Right lobe of liver (tissue), 4 donors: ENCODE measurements at regions not wholly inside any gene's neighbourhood (a gene's known extent, or its start where the extent isn't known, plus 50 kb on each side); places are given as distances from the start of the nearest gene placed in this dataset.

Experiments used
- CTCF ChIP-seq, 4 donors: fragments of 200-600 bp in 3 of 4; fragments of 450-650 bp in 1 of 4; IDR thresholded peaks; one replicate each; pipeline versions ENCODE4 v1.5.1 to v1.8.0; 2016 to 2022; ENCODE audit warnings: antibody characterized with exemption in 4 of 4, mild to moderate bottlenecking in 2 of 4
- POLR2A ChIP-seq: fragments of 450-650 bp; IDR thresholded peaks from one replicate; pipeline ENCODE4 v1.6.1; 2017; ENCODE audit warnings: antibody characterized with exemption, mild to moderate bottlenecking
- donor health status: DM: no; HTN: no; CAD: no.
- donor health status: DM: no; HTN: no; CAD: no.
- donor health status: DM: no; HTN: yes; CAD: no.

DNA sequence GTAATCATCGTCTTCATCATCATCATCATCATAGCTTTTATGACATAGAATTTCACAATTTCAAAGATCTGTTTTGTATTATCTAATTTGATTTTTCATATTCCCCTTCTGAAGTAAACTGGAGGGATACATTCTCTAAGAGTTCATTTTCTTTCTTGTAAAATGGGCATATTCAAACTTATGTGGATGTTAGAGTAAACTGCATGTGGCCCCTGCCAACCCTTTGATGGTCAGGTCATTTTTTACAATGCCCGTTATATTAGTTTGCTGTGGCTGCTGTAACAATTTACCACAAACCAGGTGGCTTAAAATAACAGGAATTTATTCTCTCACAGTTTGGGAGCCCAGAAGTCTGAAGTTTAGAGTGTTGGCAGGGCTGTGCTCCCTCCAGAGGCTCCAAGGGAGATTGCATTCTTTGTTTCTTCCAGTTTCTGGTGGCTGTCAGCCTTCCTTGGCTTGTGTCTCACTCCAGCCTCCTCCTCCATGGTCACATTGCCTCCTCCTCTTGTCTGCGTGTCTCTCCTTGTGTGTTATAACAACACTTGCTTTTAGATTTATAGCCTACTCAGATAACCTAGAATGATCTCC lies 127.5 kb upstream of the MMADHC start:
- TF ChIP-seq CTCF (IDR thresholded peaks at IDR 0.05) (peak; percentile 46 to 53 (median 52)), POLR2A (no peak)
